Stomach (tissue), 4 donors: ENCODE measurements at regions not wholly inside any gene's neighbourhood (a gene's known extent, or its start where the extent isn't known, plus 50 kb on each side); places are given as distances from the start of the nearest gene placed in this dataset.

Source experiments
- POLR2A ChIP-seq, 4 donors: fragments of 450-650 bp; IDR thresholded peaks; one replicate each; pipeline ENCODE4 v1.6.1; 2016; ENCODE audit warnings: antibody characterized with exemption in 4 of 4, control low read depth in 2 of 4, mild to moderate bottlenecking in 1 of 4, moderate library complexity in 1 of 4
- POLR2AphosphoS5 ChIP-seq, 3 donors: sonication (generic); formaldehyde crosslinking; IDR thresholded peaks; one replicate each; pipeline ENCODE4 v1.6.1; 2016; ENCODE audit warnings: antibody characterized with exemption in 3 of 3
- TF ChIP-seq, protein P1 (sequence below), 7 experiments: fragments of 450-650 bp in 4 of 7; fragments of 200-600 bp in 3 of 7; sonication (generic) in 3 of 7; IDR thresholded peaks; one replicate each; pipeline ENCODE4 v1.5.1; 2016 to 2019; ENCODE audit warnings: antibody characterized with exemption in 7 of 7, control low read depth in 2 of 7, mild to moderate bottlenecking in 1 of 7

DNA sequence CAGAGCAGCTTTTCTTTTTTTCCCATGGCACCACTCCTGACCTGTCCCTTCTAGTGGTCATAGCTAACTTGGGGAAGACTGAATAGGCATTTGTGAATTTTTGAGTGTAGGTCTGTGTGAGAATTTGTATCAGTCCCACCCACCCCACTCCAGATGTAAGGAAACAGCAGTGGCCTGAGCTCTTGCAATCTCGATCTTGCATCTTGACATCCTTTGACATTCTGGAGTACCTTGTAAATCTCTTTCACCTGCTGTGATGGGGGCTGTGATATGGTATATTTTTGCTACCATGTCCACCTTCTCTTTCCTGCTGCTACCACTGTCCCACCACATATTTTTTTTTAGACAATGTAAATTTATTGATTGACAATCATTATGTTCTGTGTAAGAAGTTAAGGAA, 289.3 kb downstream of the MAP2K6 start:
- TF ChIP-seq, protein P1, sequence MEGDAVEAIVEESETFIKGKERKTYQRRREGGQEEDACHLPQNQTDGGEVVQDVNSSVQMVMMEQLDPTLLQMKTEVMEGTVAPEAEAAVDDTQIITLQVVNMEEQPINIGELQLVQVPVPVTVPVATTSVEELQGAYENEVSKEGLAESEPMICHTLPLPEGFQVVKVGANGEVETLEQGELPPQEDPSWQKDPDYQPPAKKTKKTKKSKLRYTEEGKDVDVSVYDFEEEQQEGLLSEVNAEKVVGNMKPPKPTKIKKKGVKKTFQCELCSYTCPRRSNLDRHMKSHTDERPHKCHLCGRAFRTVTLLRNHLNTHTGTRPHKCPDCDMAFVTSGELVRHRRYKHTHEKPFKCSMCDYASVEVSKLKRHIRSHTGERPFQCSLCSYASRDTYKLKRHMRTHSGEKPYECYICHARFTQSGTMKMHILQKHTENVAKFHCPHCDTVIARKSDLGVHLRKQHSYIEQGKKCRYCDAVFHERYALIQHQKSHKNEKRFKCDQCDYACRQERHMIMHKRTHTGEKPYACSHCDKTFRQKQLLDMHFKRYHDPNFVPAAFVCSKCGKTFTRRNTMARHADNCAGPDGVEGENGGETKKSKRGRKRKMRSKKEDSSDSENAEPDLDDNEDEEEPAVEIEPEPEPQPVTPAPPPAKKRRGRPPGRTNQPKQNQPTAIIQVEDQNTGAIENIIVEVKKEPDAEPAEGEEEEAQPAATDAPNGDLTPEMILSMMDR (IDR thresholded peaks at IDR 0.05) = no peak
- no peak for TF ChIP-seq POLR2A (IDR thresholded peaks at IDR 0.05)
- no peak for TF ChIP-seq POLR2AphosphoS5 (IDR thresholded peaks at IDR 0.05)
